ENCODE measurements at regions not wholly inside any gene's neighbourhood (a gene's known extent, or its start where the extent isn't known, plus 50 kb on each side); places are given as distances from the start of the nearest gene placed in this dataset.

- no peak for TF ChIP-seq EZH2 (IDR thresholded peaks at IDR 0.05)
- no peak for TF ChIP-seq POLR2AphosphoS5 (IDR thresholded peaks at IDR 0.05; ENCODE audit: borderline replicate concordance, low read depth, low read length)
Observed at GRCh38 chr6:3986241-3986640, 92.7 kb downstream of the FAM217A start.

Data from SK-N-MC (cell line).